IPS-NIHi11 (cell line): ENCODE measurements at regions not wholly inside any gene's neighbourhood (a gene's known extent, or its start where the extent isn't known, plus 50 kb on each side); places are given as distances from the start of the nearest gene placed in this dataset.

Source experiments
- DNase-seq: peaks from one replicate; pipeline ENCODE4 v3.0.0; 2012; ENCODE audit warnings: mixed read lengths, low spot score

- DNase-seq: no peak
Observed at GRCh38 chr1:57925226-57925625, 501.4 kb upstream of the DAB1 start.

GRCh38 chr1:57922130-57922529, 498.3 kb upstream of the DAB1 start:
- DNase-seq: no peak

GRCh38 chr1:57916041-57916440, 492.2 kb upstream of the DAB1 start:
- no peak for DNase-seq

- no peak for DNase-seq
Observed at GRCh38 chr1:57911427-57911826, 487.6 kb upstream of the DAB1 start.

- no peak for DNase-seq
Observed at GRCh38 chr1:57910782-57911181, 486.9 kb upstream of the DAB1 start.

- DNase-seq: no peak
Observed at GRCh38 chr1:57910305-57910704, 486.4 kb upstream of the DAB1 start.

- DNase-seq: no peak
Observed at GRCh38 chr1:57908147-57908890, 484.5 kb upstream of the DAB1 start.

GRCh38 chr1:57901208-57901919, 477.5 kb upstream of the DAB1 start:
- no peak for DNase-seq

GRCh38 chr1:57898531-57898930, 474.7 kb upstream of the DAB1 start:
- no peak for DNase-seq

GRCh38 chr1:57897581-57897980, 473.7 kb upstream of the DAB1 start:
- no peak for DNase-seq

- no peak for DNase-seq
Observed at GRCh38 chr1:57894315-57894714, 470.5 kb upstream of the DAB1 start.

- no peak for DNase-seq
Observed at GRCh38 chr1:57889676-57890320, 465.9 kb upstream of the DAB1 start.

GRCh38 chr1:57887964-57888491, 464.2 kb upstream of the DAB1 start:
- DNase-seq: no peak

- DNase-seq: no peak
Observed at GRCh38 chr1:57886376-57886775, 462.5 kb upstream of the DAB1 start.

- DNase-seq: no peak
Observed at GRCh38 chr1:57883642-57883995, 459.8 kb upstream of the DAB1 start.

GRCh38 chr1:57882934-57883641, 459.2 kb upstream of the DAB1 start:
- DNase-seq: no peak

- no peak for DNase-seq
Observed at GRCh38 chr1:57882072-57882471, 458.2 kb upstream of the DAB1 start.

GRCh38 chr1:57881639-57882038, 457.8 kb upstream of the DAB1 start:
- DNase-seq: no peak

GRCh38 chr1:57879700-57880099, 455.8 kb upstream of the DAB1 start:
- no peak for DNase-seq

GRCh38 chr1:57874418-57874877, 450.6 kb upstream of the DAB1 start:
- no peak for DNase-seq

GRCh38 chr1:57872913-57873312, 449.1 kb upstream of the DAB1 start:
- no peak for DNase-seq

GRCh38 chr1:57868908-57869307, 445.0 kb upstream of the DAB1 start:
- no peak for DNase-seq
